Endothelial cell of umbilical vein (primary cell): ENCODE measurements at regions not wholly inside any gene's neighbourhood (a gene's known extent, or its start where the extent isn't known, plus 50 kb on each side); places are given as distances from the start of the nearest gene placed in this dataset.

ENCODE experiments used
- CTCF ChIP-seq, 2 donors: IDR thresholded peaks; 1 replicate in 1 of 2; 2 replicates in 1 of 2; pipeline ENCODE4 v1.5.1; 2011; ENCODE audit warnings: low read length in 2 of 2, mild to moderate bottlenecking in 2 of 2, moderate library complexity in 2 of 2, control low read depth in 1 of 2, inconsistent platforms in 1 of 2, low read depth in 1 of 2; ENCODE audit not compliant: insufficient read depth in 1 of 2; ENCODE audit errors: extremely low read depth in 1 of 2
- EZH2 ChIP-seq: IDR thresholded peaks from 2 replicates; pipeline ENCODE4 v1.6.1; 2012; ENCODE audit warnings: borderline replicate concordance, low read depth, mild to moderate bottlenecking, moderate library complexity, low read length, inconsistent platforms; ENCODE audit not compliant: severe bottlenecking
- FOS ChIP-seq: IDR thresholded peaks from 2 replicates; pipeline ENCODE4 v1.6.1; 2011; ENCODE audit warnings: mild to moderate bottlenecking, low read length, moderate library complexity, borderline replicate concordance; ENCODE audit not compliant: insufficient read depth
- GATA2 ChIP-seq: IDR thresholded peaks from 2 replicates; pipeline ENCODE4 v1.7.0; 2011; ENCODE audit warnings: low read depth, mild to moderate bottlenecking, moderate library complexity, mixed read lengths, low read length; ENCODE audit not compliant: insufficient read length, insufficient read depth
- MAX ChIP-seq: IDR thresholded peaks from 2 replicates; pipeline ENCODE4 v1.6.1; 2011; ENCODE audit not compliant: insufficient read depth, insufficient read length
- MYC ChIP-seq: IDR thresholded peaks from one replicate; pipeline ENCODE4 v1.6.1; 2011; ENCODE audit warnings: mild to moderate bottlenecking, low read depth, low read length
- POLR2A ChIP-seq: IDR thresholded peaks from 2 replicates; pipeline ENCODE4 v1.6.1; 2012; ENCODE audit warnings: low read depth, mild to moderate bottlenecking, control low read depth, low read length
- POLR2AphosphoS5 ChIP-seq: IDR thresholded peaks from 2 replicates; pipeline ENCODE4 v1.6.1; 2012; ENCODE audit warnings: low read depth, mild to moderate bottlenecking, control low read depth, low read length, moderate library complexity; ENCODE audit not compliant: insufficient read depth

- TF ChIP-seq MYC (no peak), CTCF (IDR thresholded peaks at IDR 0.05; ENCODE audit: extremely low read depth in 1 of 2, insufficient read depth in 1 of 2, low read depth in 1 of 2, low read length in 2 of 2) (no peak), POLR2AphosphoS5 (no peak), FOS (no peak), EZH2 (no peak), POLR2A (no peak), GATA2 (no peak), MAX (no peak)
Measured at GRCh38 chr3:17861476-17861875, 119.0 kb upstream of the TBC1D5 start.
